Natural killer cell treated with Interleukin-12 subunit alpha and Interleukin-12 subunit beta and Interleukin-15 and Interleukin-18, amount 100 ng/mL, for 72 hours (primary cell): ENCODE measurements at regions not wholly inside any gene's neighbourhood (a gene's known extent, or its start where the extent isn't known, plus 50 kb on each side); places are given as distances from the start of the nearest gene placed in this dataset.
"Not testable (repeated sequence)": the region's sequence is repeated elsewhere in the genome, so short reads cannot be mapped to it uniquely, and the experiment has no call there.

Experiments used
- ATAC-seq, 2 donors: fragments of 150-1000 bp; cut with Tn5 transposase in 1 of 2; sonication (Bioruptor Pico), chemical (Tn5 transposase) in 1 of 2; 2 replicates each; pipeline ENCODE4 v1.10.0; 2021
- DNase-seq: peaks from one replicate; pipeline ENCODE4 v3.0.0; 2022; ENCODE audit warnings: low spot score
- H3K27ac Mint-ChIP-seq, 2 donors: 1 replicate in 1 of 2; 2 replicates in 1 of 2; pipeline ENCODE4 v1.8.0; 2022; ENCODE audit warnings: mixed read lengths in 2 of 2, mild to moderate bottlenecking in 1 of 2, moderate library complexity in 1 of 2
- H3K27me3 Mint-ChIP-seq, 2 donors: 1 replicate in 1 of 2; 2 replicates in 1 of 2; pipeline ENCODE4 v1.8.0; 2022; ENCODE audit warnings: mixed read lengths in 2 of 2
- H3K36me3 Mint-ChIP-seq: one replicate; pipeline ENCODE4 v1.8.0; 2022; ENCODE audit warnings: mixed read lengths
- H3K4me1 Mint-ChIP-seq, 2 donors: 1 replicate in 1 of 2; 2 replicates in 1 of 2; pipeline ENCODE4 v1.8.0; 2022; ENCODE audit warnings: low read depth in 2 of 2, mixed read lengths in 2 of 2, mild to moderate bottlenecking in 1 of 2
- H3K4me3 Mint-ChIP-seq: one replicate; pipeline ENCODE4 v1.8.0; 2022; ENCODE audit warnings: mixed read lengths
- H3K9me3 Mint-ChIP-seq: 2 replicates; pipeline ENCODE4 v1.8.0; 2022; ENCODE audit warnings: mixed read lengths

DNA sequence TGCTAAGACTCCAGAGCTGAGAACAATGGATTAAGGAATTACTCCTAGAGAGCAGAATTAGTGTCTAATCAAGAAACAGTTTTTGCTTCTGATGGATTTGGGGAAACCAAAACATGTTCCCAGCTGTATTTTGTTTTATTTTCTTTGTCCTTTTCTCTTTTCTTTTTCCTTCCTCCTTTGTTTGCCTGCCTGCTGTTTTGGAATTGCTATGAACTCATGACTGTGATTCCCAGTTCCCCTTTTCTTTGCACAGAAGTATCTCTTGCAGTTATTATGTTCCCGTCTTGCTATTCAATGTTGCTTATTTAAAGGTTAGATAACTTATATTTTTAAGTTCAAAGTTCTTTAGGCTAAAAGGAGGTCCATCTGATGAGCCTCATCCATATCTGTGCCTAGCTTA is 77.0 kb upstream of the GBE1 start:
- H3K27me3 Mint-ChIP-seq: peaks cover 0 to 8% of the 10 kb centered on the region in 2 donors
- no peak for ATAC-seq
- DNase-seq: no peak
- no peak overlapping the region for H3K27ac Mint-ChIP-seq
- H3K4me3 Mint-ChIP-seq: no peak overlapping the region
- H3K4me1 Mint-ChIP-seq: no peaks in the 10 kb centered on the region
- H3K36me3 Mint-ChIP-seq: no peaks in the 10 kb centered on the region
- H3K9me3 Mint-ChIP-seq: peaks cover 4% of the 10 kb centered on the region

- Mint-ChIP-seq H3K9me3 (no peaks in the 10 kb centered on the region), H3K4me1 (no peaks in the 10 kb centered on the region), H3K27ac (no peak overlapping the region), H3K27me3 (peaks cover 0 to 8% of the 10 kb centered on the region in 2 donors), H3K4me3 (no peak overlapping the region), H3K36me3 (no peaks in the 10 kb centered on the region)
- ATAC-seq (no peak), DNase-seq (no peak)
These were observed 75.7 kb upstream of the GBE1 start for GRCh38 chr3:81837071-81837593.

DNA sequence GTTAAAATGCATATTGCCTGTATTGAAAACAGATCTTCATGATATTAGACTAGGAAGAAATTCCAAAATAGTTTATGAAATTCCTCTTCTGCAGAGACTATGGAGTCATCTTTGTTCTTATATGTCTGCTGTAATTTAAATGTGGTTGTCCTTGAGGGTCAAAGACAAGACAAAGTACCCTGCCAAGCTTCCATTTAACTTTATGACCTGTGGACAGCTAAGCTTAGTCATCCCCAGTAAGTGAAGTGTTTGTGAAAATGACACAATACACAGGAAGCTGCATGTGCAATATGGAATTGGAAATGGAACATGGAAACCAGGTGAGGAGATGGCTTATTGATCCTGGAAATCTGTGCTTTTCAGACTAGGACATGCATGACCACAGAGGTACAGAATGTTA is 68.5 kb upstream of the GBE1 start:
- Mint-ChIP-seq H3K9me3 (no peaks in the 10 kb centered on the region), H3K36me3 (no peaks in the 10 kb centered on the region), H3K27ac (no peak overlapping the region), H3K4me1 (no peaks in the 10 kb centered on the region), H3K4me3 (no peak overlapping the region), H3K27me3 (peaks cover 0 to 2% of the 10 kb centered on the region in 2 donors)
- ATAC-seq: no peak
- DNase-seq: no peak

- not testable (repeated sequence) for H3K4me3 Mint-ChIP-seq, H3K27me3 Mint-ChIP-seq, ATAC-seq, DNase-seq, H3K27ac Mint-ChIP-seq, H3K9me3 Mint-ChIP-seq, H3K4me1 Mint-ChIP-seq, H3K36me3 Mint-ChIP-seq
These were observed 67.8 kb upstream of the GBE1 start for GRCh38 chr3:81829272-81829671.

- no peak overlapping the region for H3K4me3 Mint-ChIP-seq
- no peaks in the 10 kb centered on the region for H3K27me3 Mint-ChIP-seq
- H3K4me1 Mint-ChIP-seq: no peaks in the 10 kb centered on the region
- no peak overlapping the region for H3K27ac Mint-ChIP-seq
- H3K36me3 Mint-ChIP-seq: no peaks in the 10 kb centered on the region
- ATAC-seq (no peak), DNase-seq (no peak)
- peaks cover 6% of the 10 kb centered on the region for H3K9me3 Mint-ChIP-seq
These were observed 62.5 kb upstream of the GBE1 start for GRCh38 chr3:81823882-81824395.

DNA sequence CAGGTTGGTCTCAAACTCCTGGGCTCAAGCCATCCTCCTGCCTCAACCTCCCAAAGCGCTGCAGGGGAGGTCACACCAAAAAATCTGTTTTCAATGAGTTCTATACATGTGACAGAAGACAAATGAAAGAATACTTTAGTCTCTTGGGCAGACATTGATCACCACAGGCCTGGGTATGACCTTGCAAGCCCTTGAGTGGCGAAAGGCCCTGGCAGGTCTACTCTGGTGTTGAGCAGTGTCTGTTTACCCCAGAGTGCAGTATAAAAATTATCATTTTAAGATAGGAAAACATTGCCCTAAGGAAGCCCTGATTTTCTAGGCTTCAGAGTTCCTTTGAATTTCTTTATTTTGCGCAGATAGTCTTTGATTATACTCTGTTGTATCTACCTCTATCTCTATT is 61.6 kb upstream of the GBE1 start:
- Mint-ChIP-seq H3K27ac (no peak overlapping the region), H3K4me1 (no peaks in the 10 kb centered on the region), H3K4me3 (no peak overlapping the region), H3K36me3 (no peaks in the 10 kb centered on the region), H3K9me3 (peaks cover 6% of the 10 kb centered on the region), H3K27me3 (no peaks in the 10 kb centered on the region)
- ATAC-seq: no peak
- no peak for DNase-seq

DNA sequence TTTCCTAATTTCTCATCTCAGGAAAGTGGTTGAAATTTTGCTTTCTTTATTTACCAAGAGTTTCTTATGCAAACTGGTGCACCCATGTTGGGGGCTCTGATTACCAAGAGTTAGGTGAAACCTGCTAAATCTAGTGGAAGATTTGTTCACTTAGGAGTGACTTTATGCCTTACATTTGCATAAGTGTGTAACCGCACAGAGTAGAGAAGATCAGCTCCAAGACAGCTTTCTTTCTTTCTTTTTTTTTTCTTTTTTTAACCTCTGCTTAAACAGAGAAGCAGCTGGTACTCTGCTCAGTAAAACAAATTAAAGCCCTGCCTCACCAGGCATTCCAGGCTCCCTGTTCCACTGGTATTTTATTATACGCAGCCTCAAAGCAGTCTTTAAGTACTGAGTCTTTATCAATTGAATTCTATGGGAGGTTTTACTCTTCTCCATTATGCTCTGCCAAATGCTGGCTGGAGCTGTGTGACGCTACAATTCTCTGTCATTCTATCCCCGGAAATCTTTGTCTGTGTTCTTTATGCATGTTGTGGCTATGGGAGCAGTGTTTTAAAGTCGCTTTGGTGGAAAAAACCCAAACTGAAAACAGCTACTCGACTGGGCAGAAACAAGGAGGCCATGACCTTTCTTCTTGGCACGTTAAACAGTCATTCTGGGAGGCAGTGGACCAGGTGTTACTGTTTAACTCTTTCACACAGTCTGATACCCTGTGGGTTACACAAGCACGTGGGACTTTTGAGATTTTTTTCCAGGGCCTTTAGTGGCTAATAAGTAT is 55.2 kb upstream of the GBE1 start:
- no peaks in the 10 kb centered on the region for H3K4me1 Mint-ChIP-seq
- no peaks in the 10 kb centered on the region for H3K27me3 Mint-ChIP-seq
- peaks cover 9% of the 10 kb centered on the region for H3K9me3 Mint-ChIP-seq
- H3K36me3 Mint-ChIP-seq: no peaks in the 10 kb centered on the region
- H3K27ac Mint-ChIP-seq: no peak overlapping the region
- ATAC-seq: no peak
- no peak for DNase-seq
- H3K4me3 Mint-ChIP-seq: no peak overlapping the region

DNA sequence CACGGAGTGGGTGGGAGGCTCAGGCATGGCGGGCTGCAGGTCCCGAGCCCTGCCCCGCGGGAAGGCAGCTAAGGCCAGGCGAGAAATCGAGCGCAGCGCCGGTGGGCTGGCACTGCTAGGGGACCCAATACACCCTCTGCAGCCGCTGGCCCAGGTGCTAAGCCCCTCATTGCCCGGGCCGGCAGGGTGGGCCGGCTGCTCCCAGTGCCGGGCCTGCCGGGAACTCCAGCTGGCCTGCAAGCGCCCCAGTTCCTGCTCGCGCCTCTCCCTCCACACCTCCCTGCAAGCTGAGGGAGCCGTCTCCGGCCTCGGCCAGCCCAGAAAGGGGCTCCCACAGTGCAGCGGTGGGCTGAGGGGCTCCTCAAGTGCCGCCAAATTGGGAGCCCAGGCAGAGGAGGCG is 50.7 kb upstream of the GBE1 start:
- not testable (repeated sequence) for H3K27ac Mint-ChIP-seq, H3K4me1 Mint-ChIP-seq, H3K27me3 Mint-ChIP-seq, ATAC-seq, H3K36me3 Mint-ChIP-seq, DNase-seq, H3K4me3 Mint-ChIP-seq, H3K9me3 Mint-ChIP-seq
